Kasumi-1 (cell line): ENCODE measurements at regions not wholly inside any gene's neighbourhood (a gene's known extent, or its start where the extent isn't known, plus 50 kb on each side); places are given as distances from the start of the nearest gene placed in this dataset.
A peak's percentile ranks its signal among the peaks of the same experiment; 100 is the strongest.
"Not testable (repeated sequence)": the region's sequence is repeated elsewhere in the genome, so short reads cannot be mapped to it uniquely, and the experiment has no call there.

Experiments used
- DNase-seq, 2 experiments: peaks; one replicate each; lab custom pipeline; 2025; lab: John Stamatoyannopoulos, UW

- DNase-seq = not testable (repeated sequence)
Measured at GRCh38 chr2:187610450-187610849, 56.2 kb upstream of the TFPI start.

- DNase-seq = no peak
Measured at GRCh38 chr2:187612857-187613256, 58.6 kb upstream of the TFPI start.

GRCh38 chr2:187614756-187615155, 60.5 kb upstream of the TFPI start:
- DNase-seq = no peak

DNA sequence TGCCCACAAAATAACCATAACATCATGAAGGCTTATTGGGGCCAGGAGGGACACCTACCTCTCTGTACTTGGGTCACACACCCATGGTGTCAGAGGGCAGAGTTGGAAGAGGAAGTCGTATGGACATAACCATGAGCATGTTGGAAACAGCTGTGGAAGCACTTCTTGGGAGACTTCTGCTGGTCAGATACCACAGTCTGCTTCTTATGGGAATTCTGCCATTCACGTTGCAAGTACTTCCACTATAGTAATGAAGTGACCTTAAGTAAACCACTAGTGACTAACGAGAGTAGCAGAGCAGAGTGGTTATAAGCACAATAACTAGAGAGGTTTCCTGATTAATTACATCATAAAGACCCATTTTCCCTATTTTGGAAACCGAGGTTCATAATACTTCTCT, 61.1 kb upstream of the TFPI start:
- DNase-seq = no peak

DNA sequence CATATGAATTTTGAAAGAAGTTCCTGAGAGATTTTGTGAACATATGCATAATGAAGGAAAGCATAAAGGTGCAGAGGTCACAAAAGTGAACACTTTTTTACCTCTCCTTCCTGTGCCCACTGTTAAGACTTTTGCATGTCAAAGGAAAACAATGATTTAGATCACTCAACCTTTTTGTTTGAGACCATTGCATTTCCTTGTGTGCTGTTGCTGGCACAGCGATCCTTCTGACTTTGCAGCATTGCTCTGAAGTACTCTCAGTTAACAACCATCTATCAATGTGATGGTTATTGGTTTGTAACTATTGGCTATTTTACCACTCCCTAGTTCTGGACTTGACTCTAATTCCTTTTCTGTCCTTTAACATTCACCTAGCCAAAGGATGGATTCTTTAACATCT, 61.7 kb upstream of the TFPI start:
- no peak for DNase-seq

GRCh38 chr2:187617120-187617519, 62.9 kb upstream of the TFPI start:
- no peak for DNase-seq

DNA sequence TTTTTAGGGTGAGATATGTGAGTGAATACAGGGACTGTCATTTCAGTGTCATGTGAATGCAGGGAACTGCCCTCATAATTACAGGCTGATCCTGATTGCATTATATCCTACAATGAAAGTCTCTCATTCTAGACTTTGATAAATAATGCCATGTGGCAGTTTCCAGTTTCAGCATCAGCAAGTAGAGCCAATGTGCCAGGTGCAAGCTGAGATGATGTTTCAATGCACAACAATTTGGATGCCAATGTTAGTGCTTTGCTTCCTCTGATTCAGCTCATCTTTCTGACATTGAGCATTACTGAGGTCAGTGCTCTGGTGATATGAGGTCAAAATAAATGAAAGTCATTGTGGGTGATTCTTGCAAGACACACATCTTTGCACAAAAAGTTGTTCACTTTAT, 63.7 kb upstream of the TFPI start:
- no peak for DNase-seq

DNA sequence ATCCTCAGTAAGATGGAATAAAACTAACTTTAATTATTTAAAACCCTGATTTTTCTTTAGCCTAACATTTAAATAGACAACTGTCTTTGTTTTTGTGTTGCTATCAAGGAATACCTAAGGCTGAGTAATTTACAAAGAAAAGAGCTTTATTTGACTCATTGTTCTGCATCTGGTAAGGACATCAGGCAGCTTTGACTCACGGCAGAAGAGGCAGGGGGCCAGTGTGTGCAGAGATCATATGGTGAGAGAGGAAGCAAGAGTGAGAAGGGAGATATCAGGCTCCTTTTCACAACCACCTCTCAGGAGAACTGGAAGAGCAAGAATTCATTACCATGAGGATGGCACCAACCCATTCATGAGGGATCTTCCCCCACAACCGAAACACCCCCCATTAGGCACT, 64.6 kb upstream of the TFPI start:
- no peak for DNase-seq

- no peak for DNase-seq
Measured at GRCh38 chr2:187627153-187627552, 72.9 kb upstream of the TFPI start.

DNA sequence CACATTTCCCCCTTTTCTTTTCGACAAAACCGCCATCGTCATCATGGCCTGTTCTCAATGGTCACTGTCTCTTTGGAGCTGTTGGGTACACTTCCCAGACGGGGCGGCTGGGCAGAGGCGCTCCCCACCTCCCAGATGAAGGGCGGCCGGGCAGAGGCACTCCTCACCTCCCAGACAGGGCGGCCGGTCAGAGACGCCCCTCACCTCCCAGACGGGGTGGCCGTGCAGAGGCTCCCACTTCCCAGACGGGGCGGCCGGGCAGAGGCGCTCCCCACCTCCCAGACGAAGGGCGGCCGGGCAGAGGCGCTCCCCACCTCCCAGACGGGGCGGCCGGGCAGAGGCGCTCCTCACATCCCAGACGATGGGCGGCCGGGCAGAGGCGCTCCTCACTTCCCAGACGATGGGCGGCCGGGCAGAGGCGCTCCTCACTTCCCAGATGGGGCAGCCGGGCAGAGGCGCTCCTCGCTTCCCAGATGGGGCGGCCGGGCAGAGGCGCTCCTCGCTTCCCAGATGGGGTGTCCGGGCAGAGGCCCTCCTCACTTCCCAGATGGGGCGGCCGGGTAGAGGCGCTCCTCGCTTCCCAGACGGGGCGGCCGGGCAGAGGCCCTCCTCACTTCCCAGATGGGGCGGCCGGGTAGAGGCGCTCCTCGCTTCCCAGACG, 82.6 kb upstream of the TFPI start:
- DNase-seq = not testable (repeated sequence)

DNA sequence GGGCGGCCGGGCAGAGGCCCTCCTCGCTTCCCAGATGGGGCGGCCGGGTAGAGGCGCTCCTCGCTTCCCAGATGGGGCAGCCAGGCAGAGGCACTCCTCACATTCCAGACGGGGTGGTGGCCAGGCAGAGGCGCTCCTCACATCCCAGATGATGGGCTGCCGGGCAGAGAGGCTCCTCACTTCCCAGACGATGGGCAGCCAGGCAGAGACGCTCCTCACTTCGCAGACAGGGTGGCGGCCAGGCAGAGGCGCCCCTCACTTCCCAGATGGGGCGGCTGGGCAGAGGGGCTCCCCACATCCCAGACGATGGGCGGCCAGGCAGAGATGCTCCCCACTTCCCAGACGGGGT, 83.1 kb upstream of the TFPI start:
- not testable (repeated sequence) for DNase-seq

DNA sequence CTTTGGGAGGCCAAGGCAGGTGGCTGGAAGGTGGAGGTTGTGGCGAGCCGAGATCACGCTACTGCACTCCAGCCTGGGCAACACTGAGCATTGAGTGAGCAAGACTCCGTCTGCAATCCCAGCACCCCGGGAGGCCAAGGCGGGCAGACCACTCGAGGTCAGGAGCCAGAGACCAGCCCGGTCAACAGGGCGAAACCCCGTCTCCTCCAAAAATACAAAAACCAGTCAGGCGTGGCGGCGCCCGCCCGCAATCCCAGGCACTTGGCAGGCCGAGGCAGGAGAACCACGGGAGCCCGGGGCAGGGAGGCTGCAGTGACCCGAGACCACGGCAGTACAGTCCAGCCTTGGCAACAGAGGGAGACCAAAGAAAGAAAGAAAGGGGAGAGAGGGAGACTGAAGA, 83.5 kb upstream of the TFPI start:
- DNase-seq = not testable (repeated sequence)

DNA sequence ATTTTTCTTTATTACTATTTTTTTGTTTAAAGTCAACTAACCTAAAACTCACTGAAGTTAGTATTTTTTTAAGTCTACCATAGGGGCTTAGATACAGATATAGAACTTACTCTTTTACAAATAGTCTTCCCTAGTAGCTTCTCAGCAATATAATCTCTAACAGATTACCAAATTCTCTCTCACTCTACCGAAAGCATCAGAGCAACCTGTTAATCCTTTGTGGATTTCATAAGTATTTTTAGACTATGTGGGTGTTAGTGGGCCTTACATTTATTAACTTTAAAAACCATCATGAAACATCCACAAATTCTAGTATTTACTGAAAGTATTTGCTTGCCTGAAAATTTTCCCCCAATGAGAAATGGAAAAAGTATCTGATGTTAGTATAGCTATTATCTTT, 84.6 kb upstream of the TFPI start:
- DNase-seq = no peak

DNA sequence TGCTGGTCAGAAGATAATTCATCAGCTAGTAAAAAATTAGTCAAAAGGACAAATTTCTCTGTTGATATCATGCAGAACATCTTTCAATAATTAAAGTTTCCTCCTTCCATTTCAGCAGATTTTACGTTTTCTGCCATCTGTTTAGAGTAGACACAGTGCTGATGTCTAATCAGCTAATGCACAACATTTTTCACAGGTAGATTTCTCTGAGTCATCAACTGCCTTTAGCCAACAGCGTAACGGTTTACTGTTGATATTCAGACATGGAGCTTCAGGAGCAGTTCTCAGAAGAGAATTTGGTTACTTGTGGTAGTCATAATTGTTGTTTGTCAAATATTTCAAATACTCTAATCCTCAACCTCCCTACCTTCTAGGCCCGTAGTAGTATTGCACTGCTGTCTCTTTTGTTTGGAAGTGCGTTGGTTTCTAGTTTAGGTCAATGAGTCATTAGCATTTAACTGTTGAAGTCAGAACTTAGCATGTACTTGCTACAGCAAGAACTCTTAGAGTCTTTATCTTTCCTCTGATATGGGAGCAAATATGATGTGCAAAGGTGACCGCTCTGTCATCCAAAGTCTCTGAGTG, 86.8 kb upstream of the TFPI start:
- no peak for DNase-seq

DNA sequence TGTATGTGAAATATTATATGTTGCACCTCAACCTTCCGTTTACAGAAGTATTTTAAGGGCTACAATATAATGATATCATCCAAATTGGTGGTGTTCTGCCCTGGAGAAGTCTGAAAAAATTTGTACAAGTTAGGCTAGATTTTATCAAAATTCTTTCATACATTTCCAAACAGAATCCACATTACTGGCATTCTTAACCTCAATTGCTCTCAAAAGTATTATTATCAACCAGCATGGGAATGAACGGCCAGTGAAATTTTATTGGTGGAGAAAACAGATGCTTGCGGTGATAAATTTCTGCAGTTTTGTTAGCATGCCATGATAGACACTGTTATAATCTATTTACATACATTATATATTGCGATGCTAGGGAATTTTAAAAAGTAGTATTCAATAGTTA, 88.3 kb upstream of the TFPI start:
- no peak for DNase-seq

GRCh38 chr2:187644486-187644885, 90.3 kb upstream of the TFPI start:
- DNase-seq = no peak

DNA sequence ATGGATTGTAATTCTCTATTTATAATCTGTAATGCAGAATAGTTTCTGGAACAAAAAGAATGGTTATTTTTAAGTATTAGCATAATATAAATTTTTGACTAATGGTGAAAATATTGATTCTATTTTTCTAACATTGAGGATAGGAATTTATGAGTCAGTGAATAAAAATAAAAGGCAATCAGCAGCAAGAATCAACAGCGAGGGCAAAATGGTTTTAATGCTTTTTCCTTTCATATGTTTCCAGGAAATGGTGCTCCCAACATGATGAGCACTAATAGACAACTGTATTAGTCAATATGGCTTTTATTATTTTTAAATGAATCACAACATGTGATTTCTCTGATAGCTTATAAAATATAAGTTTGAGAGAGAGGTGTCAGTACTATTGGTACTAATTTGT, 90.7 kb upstream of the TFPI start:
- DNase-seq = no peak

GRCh38 chr2:187646556-187646955, 92.3 kb upstream of the TFPI start:
- no peak for DNase-seq

GRCh38 chr2:187654535-187654934, 100.3 kb upstream of the TFPI start:
- DNase-seq = no peak

GRCh38 chr2:187655001-187655400, 100.8 kb upstream of the TFPI start:
- no peak for DNase-seq

- no peak for DNase-seq
Measured at GRCh38 chr2:187656123-187656522, 101.9 kb upstream of the TFPI start.

DNA sequence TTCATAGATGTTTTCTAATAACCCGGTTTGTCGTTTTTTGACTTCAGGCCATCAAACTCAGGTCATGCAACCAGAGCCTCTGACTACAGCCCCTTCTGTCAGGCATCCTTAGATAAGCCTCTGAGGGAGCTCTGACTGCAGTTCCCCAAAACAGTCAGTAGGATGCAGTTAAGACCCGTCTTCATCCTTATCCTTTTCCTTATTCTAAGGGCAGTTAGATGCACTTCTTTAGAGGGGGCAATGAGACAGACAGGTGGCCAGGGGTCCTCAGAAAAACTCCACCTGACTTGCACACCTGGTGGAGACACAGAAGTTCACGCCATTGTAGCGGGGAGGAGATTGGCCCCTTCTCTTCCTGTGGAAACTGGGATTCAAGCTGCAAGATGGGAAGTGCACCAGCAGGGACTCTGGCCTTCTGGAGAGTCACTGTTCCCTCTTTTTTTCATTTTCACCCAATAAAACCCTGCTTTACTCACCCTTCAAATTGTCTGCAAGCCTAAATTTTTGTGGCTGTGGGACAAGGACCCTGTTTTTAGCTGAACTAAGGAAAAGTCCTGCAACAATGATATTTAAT, 104.8 kb upstream of the TFPI start:
- DNase-seq = peak; percentile 21 to 41

DNA sequence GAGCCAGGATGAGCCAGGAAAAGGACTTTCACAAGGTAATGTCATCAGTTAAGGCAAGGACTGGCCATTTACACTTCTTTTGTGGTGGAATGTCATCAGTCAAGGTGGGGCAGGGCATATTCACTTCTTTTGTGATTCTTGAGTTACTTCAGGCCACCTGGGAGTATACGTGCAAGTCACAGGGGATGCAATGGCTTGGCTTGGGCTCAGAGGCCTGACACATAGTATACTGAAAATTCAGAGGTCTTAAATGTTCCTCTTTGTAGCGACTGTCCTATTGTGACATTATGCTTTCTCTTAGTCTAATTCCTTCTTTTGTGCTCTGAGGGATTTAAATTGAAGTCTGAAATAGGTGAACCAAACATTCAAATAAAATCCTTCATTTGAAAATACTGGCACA, 121.8 kb upstream of the TFPI start:
- DNase-seq = not testable (repeated sequence)

GRCh38 chr2:187679454-187679853, 125.2 kb upstream of the TFPI start:
- DNase-seq = no peak
